COLO668 (cell line): ENCODE measurements at regions not wholly inside any gene's neighbourhood (a gene's known extent, or its start where the extent isn't known, plus 50 kb on each side); places are given as distances from the start of the nearest gene placed in this dataset.
"Not testable (repeated sequence)": the region's sequence is repeated elsewhere in the genome, so short reads cannot be mapped to it uniquely, and the experiment has no call there.

ENCODE experiments used
- DNase-seq: peaks from one replicate; lab custom pipeline; 2025; ENCODE audit not compliant: unreplicated experiment; lab: John Stamatoyannopoulos, UW

- DNase-seq, result no peak
Observed at GRCh38 chr15:26129852-26130251, 266.7 kb upstream of the ATP10A start.

DNA sequence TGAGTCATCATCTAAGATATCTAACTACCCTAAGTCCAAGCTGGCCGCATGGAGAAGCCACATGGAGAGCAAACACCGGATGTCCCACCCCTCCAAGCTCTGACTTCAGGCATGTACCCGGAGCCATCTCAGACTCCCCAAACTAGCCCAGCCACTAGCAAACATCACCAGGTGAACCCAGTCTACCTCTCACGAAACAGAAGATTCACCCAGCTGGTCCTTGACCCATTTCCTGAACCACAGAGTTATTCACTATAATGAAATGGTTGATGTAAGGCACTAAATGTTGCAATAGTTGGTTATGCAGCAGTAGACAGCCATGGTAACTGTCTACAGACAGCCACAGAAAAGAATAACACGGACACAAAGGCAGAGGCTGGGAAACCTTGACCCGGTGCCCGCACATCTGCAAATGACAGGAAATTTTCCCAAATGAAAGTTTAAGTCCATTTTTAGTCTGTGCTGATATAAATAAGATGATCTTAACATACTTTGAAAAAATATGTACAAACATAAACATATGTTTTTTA is 265.5 kb upstream of the ATP10A start:
- DNase-seq, result no peak

DNA sequence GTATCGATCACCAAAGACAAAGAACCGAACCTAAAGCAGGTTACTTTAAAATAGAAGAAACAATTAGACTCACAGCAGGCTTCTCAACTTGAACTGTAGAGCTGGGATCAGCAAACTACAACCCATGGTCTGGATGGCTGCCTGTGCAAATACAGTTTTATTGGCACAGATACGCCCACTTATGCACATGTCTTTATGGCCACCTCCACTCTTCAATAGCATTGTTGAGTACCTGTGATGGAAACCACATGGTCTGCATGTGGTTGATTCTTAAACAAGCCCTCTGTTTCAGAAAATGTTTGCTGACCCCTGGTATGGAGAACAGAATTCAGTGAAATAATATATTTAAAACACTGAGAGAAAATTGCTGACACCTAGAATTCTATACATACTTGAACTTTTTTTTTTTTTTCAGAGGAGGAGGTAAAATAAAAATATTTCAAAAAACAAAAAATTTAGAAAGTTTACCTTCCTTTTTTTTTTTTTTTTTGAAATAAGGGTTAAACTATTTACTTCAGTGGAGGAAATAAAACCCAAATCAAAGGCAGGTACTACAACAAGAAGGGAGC is 263.8 kb upstream of the ATP10A start:
- DNase-seq, result peak; percentile 53

DNA sequence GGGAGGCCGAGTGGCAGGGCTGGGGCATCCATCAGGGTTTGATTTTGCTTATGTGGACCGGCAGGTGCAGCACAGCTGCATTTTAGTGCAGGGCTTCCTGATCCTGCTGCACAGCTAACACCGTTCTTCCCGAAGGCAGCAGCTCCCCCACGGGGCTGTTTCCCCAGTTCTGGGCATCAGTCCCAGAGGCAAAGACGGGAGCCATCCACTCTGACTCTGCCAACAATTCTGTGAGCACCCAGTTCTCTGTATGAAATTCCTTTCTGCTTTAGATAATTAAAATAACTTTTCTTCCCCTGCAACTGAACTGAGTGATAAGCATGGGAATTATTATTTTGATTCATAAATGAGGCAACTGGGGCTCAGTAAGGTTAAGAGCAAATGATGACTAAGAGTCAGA is 262.9 kb upstream of the ATP10A start:
- DNase-seq, result peak; percentile 77

DNA sequence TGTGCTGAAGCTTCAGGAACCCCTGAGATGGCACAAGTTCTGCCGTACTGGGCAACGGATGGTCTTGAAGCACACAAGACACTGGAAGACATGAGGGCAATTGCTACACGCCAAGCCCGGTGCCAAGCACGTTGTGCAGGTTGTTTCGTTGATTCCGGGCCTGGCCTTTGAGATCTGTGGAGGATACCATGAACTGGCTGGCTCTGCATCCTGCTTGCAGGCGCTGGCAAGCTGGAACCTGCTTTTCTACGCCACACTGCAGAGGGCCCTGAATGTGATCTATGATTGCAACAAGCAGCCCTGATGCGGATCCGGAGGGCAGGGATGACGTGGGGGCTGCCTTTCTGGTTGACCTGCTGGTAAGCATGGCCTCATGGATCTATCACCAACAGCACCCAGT is 262.5 kb upstream of the ATP10A start:
- DNase-seq, result no peak

DNA sequence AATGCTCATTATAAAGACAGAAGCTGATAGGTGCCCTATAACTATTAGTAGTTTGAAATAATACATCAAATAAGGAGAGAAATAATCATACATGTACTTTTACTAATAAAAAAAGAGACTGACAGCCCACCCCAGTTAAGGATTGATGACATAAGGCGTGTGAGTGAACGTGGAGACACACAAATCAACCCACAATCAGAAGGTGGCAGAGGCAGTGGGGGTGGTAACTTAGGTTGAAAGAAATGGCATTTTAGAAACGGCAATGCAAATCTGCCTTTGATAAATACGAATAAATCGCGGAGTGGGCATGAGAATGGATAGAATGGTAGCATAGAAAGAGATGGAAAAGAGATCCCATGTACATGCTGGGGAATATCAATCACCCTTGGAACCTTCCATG is 256.2 kb upstream of the ATP10A start:
- no peak for DNase-seq

- DNase-seq, result no peak
Observed at GRCh38 chr15:26115229-26115943, 252.3 kb upstream of the ATP10A start.

DNA sequence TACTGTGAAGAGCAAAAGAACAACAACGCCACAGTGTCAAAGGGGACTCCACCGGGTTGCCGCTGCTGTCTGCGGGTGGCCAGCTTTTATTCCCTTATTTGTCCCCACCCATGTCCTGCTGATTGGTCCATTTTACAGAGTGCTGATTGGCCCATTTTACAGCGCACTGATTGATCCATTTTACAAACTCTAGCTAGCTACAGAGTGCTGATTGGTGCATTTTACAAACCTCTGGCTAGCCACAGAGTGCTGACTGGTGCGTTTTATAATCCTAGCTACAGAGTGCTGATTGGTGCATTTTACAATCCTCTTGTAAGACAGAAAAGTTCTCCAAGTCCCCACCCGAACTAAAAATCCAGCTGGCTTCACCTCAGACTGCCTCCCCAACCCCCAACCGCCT is 251.0 kb upstream of the ATP10A start:
- not testable (repeated sequence) for DNase-seq

DNA sequence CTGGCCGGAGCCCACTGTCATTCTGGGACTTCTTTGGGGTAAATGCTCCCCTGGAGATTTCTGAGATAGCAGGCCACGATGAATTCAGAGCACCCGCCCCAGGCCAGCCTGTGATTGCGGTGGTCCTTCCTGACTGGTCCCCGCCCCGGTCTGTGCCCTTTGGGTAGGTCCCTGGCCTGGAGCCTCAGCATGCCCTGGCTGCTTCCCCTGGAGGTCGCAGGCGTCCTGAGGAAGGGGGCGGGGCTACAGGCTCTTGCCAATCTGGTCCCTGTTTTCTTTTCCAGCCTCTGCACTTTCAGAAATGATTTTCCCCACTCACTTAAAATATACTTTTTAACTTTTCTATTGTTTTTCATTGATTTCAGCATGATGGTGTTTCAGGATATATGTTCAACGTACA is 250.2 kb upstream of the ATP10A start:
- no peak for DNase-seq

DNA sequence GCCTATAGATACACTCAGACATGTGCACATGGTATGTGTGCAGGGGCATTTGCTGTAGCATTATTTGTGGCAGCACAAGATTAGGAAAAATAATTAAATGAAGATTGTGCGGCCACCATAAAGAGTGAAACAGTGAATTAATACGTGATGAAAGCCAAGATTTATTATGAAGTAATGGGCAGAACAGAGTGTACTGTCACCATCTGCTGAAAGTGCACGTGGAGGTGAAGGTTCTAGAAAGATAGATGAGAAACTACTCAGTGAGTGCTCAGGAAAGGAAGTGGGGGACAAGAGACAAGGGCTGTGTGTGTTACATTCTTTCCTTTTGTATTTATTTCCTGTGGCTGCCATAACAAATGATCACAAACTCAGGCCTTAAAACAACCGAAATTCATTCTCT is 246.1 kb upstream of the ATP10A start:
- DNase-seq, result no peak

DNA sequence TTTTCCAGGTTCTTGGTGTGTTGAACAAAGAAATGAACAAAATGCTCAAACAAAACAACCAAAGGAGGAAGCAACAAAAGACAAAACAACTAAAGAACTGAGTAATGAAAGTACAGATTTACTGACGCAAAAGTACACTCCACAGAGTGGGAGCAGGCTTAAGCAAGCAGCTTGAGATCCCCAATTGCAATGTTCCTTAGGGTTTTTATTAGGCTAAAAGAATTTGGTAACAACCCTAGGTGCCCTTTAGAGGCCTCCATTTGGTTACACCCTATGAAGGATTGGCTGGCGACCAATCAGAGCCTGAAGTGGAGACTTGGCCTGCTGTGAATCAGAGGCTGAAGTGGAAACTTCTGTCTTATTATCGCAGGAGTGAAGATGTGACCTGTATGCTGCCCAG is 243.4 kb upstream of the ATP10A start:
- no peak for DNase-seq

DNA sequence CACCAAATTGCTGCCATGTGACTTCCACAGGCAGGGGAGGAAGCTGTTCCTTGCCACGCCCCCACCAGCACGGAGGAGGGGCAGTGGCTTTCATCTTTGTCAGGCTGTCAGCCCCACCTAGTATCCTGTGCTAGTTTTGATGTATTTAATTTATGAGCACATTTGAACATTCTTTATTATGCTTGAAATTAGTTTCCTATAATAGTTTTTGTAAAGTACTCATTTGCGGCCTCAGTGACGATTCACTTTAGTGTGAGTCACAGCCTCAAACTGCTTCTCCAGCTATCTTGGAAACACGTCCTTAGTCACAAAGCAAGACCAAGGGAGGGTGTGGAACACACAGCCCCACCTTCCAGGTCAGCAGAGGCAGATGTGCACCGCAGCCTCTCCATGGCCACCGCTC is 239.9 kb upstream of the ATP10A start:
- DNase-seq, result no peak

DNA sequence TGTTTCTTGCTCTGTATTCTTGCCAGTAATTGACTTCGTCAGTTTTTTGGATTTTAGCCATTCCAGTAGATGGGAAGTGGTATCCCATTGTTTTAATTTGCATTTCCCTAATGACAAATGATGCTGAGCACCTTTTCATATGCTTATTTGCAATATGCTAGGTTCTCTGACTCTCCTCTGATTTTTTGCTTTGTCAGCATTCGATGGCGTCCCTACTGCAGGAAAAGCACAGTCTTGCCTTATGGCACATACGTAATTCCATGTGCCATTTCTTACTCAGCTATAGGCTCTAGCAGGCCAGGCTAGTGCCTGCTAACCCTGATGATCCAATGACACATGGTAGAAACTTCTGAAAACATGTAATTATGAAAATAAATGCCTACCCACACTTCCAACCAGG is 239.2 kb upstream of the ATP10A start:
- DNase-seq, result no peak

DNA sequence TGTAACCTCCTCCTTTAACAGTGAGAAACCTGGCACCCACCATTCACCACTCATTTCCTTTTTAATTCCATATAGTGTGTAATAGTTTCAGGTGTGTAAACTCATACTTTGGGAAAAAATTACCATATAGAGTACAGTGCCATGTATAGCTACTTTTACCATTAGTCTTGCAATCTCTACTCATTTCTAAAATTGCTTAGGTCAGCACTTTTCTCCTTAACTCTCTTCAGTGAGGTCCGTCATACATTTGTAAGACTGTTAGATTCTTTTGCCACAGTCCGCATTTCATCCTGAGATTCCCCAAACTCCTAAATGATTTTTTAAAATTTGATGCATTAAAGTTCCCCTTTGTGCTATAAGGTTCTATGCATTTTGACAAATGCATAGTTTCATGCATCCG is 238.3 kb upstream of the ATP10A start:
- DNase-seq, result no peak

DNA sequence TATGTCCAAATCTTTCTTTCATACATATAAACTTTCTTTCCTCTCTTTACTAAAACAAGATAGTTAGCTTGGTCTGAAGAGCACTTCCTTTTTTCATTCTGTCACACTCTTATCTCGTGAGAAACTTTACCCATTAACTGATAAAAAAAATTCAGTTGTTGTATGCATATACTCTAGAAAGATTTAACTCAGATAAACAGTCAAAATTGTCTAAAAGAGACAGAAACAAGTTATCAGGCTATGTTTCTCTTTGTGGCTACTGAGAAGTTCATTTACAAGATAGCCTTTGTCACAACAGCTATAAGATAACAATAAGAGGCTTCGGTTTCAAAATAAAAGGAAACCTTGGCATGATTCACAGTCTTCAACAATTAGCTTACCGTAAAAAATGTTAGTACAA is 235.7 kb upstream of the ATP10A start:
- DNase-seq, result no peak

GRCh38 chr15:26097216-26097615 is 234.1 kb upstream of the ATP10A start:
- DNase-seq, result no peak

- DNase-seq, result no peak
Observed at GRCh38 chr15:26096581-26096980, 233.5 kb upstream of the ATP10A start.

- no peak for DNase-seq
Observed at GRCh38 chr15:26095710-26096330, 232.7 kb upstream of the ATP10A start.

- no peak for DNase-seq
Observed at GRCh38 chr15:26091184-26091583, 228.1 kb upstream of the ATP10A start.

GRCh38 chr15:26087881-26088280 is 224.8 kb upstream of the ATP10A start:
- DNase-seq, result no peak

DNA sequence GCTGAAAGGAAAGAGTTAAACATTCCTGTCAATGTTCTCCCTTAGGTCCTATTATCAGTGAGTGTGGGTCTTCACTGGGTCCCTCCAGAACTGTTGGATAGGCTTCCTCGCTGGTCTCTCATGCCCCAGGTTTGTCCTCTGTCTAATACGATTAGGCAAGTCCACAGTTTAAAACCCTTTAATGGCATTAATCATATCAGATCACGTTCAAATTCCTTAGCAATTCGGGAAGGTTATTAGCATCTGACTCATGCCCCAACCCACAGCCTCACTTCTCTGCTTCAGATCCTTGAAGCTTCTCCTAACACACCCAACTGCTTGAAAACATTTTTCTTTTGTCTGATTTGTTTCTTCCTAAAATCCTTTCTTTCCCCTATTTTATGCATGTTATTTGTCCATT is 224.3 kb upstream of the ATP10A start:
- DNase-seq, result no peak

DNA sequence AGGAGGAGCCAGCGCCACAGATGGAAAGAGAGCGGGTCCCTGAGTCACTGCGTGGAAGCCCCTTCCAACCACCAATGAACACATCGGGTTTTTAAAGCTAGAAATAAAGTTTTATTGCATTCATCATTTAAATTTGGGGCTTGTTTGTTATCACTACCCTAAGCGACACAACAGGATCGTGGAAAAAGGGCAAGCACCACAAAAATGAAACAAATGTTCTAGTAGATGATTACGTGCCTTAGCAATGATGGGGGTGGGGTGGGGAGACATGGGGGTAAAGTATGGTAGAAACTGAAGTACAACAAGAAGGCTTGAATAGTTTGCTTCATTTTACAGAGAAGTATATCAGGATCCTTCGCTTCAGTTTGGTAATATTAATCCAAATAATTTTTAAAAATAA is 221.6 kb upstream of the ATP10A start:
- no peak for DNase-seq
